Middle frontal gyrus (tissue), 1 donor: ENCODE measurements at regions not wholly inside any gene's neighbourhood (a gene's known extent, or its start where the extent isn't known, plus 50 kb on each side); places are given as distances from the start of the nearest gene placed in this dataset.
"Not testable (repeated sequence)": the region's sequence is repeated elsewhere in the genome, so short reads cannot be mapped to it uniquely, and the experiment has no call there.

Source experiments
- DNase-seq: peaks from one replicate; pipeline ENCODE4 v3.0.0-alpha.2; 2015; ENCODE audit warnings: low spot score; ENCODE audit errors: extremely low spot score

DNA sequence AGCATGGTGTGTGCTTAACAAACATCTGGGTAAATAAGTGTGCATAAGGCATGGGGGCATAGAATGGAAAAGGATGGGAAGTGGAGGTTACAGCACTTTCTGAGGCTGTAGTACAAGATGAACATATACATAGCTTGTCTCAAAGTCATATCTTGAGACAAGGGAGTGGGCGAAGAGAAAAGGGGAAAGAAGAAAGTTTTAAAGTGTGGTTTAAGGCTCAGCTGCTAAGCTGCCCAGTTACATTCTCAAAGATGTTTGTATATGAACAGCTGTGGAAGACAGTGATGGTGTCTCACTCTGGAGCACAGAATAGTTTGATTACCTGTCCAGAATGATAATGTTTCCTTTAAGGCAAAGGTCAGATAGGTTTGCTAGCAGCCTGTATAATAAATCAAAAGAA, 61.9 kb upstream of the LANCL2 start:
- DNase-seq = no peak

DNA sequence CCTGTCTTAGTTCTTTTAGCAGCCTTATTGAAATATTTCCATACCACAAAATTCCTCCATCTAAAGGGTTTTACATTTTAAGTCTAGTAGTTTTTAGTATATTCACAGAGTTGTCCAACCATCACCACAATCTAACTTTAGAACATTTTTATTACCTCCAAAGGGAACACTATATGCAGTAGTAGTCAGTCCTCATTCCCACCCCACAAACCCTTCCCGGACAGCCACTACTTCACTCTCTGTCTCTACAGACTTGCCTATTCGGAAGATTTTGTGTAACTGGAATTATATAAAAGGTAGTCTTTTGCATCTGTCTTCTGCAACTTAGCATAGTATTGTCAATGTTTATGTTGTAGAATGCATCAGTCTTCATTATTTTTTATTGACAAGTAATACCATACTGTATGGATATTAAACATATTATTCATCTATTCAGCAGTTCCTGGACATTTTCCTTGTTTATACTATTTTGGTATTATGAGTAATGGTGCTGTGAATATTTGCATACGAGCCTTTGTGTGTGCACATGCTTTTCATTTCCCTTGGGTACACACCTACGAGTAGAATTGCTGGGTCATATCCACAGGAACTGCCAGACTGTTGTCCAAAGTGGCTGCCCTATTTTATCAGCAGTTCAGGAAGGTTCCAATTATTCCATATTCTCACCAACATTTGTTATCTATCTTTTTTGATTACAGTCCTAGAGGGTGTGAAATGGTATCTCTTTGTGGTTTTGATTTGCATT, 60.9 kb upstream of the LANCL2 start:
- no peak for DNase-seq

DNA sequence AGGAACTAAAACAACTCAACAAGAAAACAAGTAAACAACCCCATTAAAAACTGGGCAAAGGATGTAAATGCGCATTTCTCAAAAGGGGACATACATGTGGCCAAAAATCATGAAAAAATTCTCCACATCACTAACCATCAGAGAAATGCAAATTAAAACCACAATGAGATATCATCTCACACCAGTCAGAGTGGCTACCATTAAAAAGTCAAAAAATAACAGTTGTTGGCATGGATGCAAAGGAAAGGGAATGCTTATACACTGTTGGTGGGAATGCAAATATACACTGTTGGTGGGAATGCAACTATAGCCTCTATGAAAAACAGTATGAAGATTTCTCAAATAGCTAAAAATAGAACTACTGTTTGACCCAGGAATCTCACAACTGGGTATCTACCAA, 60.0 kb upstream of the LANCL2 start:
- no peak for DNase-seq

DNA sequence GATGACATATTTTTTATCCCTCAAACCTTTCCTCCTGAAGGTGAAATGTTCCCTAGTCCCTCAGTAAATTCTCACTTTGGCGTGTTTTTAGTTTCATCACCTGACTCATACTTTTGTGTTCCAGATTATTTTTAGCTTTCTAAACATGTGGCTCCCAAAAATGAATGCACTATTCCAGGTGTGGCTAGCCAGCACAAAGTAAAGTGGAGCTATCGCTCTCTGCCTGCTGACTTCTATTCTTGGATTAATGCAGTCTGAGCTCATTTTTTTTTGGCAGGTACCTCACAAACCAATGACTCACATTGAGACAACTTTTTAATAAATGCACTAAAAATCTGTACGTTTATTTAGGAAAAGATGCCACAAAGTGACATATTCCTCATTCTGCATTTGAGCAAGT, 58.8 kb upstream of the LANCL2 start:
- DNase-seq = no peak

DNA sequence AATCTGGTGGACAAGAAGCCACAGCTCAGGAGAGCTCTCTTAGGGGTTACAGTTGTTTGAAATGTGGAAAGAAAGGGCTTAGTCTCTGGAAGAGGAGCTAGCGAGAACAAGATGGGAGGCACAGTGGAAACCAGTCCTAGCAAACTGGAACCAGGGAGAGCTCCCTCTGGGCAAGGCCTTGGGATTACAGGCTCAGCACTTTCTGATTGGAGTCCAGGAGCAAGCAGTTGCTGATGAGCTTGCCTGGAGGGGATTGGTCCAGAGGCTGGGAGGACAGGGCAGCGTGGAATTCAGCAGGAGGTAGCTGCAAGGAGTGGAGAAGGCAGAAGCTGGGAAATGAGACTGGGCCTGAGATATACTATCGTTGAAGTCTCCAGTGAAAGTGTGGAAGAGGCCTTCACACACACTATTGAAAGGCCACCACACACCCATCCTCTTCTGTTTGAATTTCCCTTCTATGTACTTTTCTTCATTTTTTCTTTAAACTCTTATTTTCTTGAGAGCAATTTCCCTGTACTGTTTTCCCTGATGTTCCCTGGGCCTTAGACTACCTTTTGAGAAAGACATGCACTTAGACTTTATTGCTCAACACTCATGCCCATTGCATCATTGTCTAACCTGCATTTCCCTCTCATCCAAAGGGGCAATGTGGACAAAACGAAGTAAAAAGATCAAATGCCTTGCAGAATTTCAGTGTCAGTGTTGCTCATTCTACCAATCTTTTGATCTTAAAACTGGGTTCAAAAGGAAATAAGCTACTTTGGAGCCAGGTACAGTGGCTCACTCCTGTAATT, 57.8 kb upstream of the LANCL2 start:
- no peak for DNase-seq

DNA sequence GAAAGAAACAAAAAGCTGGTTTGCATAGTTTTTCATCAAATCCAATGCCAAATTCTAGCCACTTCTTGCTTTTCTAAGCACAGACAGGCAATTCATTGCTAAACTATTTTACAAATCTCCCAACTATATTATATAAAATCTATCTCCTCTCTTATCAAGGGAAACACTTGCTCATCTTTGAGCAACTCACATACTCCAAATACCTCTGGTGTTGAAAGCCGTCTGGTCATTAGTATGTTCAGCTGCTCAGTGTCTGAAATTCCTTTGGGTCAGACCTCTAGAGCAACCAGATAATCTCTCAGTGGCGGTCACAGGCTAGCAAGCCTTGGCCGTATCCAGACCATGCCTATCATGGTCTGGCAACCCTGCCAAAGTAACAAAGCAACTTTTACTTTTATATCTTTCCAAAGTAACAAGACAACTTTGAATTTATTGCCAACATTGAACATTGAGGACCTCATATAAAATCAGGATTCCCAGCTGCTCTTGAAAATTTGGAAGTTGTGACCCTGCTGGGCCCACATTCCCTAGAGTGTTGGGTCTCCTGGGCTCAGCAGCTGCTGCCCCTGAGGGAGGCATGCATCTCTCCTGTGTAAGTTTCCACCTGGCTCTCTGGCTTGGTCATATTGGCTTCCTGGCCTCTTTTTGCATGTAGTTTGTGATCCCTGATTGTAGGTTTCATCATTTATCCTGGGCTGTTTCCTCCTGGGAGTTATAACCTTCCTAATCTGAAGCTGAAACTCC, 56.8 kb upstream of the LANCL2 start:
- no peak for DNase-seq

DNA sequence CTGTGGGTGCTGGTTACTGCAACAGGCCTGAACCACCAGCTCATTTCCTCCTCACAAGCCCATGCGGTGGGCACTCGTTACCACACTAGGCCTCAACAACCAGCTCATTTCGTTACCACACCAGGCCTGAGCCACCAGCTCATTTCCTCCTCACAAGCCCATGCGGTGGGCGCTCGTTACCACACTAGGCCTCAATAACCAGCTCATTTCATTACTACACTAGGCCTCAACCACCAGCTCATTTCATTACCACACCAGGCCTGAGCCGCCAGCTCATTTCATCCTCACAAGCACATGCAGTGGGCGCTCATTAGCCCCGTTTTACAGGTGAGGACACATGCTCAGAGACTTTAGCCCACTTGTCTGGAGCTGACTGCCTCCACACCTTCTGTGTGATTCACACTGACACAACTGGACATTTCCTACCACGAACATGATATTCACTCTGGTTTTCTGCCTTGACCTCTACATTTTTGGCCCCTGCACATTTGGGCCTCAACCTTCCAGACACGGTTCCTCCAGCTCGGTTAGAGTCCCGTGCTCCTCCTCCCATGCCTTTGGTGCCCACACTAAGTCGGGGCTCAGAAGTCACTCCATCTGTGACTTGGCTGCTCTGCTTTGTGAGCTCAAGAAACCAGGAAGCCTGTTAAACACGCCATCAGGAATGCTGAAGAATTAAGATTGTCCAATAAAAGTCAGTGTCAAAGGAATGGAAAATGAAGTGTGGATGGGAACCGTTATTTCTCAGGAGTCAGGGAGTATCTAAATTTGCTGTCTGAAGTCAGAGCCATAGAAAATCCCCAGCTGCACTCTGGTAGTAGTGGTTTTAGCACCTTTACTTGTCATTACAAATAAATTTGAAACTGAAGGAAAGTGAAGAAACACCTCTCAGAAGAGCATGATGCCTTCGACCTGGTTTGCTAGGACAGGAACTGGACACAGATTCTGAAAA, 55.8 kb upstream of the LANCL2 start:
- no peak for DNase-seq

DNA sequence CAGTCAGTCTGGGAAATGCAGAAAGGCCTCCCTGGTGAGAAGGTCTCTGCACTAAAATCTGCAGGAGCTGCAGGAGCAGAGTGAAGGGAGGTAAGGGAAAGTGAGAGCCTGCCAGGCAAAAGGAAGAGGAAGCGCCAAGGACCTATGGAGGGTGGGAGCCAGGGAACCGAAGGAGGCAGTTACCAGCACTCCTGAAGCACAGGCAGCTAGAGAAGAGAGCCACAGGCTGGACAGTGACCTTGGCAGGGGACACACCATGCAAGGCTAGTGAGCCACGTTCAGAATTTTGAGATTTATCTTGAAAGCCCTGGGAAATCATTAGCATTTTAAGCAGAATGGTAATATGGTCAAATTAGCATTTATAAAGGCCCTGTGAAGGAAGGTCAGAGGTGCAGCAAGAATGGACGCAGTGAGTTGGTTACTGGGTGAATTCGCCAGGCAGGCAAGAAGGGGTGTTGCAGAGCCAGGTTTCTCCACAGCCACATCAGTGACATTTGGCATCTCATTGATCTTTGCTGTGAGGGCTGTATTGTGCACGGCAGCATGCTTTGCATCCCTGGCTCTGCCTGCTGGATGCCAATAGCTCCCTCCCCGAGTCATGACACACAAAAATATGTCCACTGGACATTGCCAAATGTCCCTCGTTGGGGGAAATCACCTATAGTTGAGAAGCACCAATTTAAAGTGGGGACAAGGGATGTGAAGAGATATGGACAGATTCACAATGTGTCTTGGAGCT, 54.7 kb upstream of the LANCL2 start:
- DNase-seq = no peak

DNA sequence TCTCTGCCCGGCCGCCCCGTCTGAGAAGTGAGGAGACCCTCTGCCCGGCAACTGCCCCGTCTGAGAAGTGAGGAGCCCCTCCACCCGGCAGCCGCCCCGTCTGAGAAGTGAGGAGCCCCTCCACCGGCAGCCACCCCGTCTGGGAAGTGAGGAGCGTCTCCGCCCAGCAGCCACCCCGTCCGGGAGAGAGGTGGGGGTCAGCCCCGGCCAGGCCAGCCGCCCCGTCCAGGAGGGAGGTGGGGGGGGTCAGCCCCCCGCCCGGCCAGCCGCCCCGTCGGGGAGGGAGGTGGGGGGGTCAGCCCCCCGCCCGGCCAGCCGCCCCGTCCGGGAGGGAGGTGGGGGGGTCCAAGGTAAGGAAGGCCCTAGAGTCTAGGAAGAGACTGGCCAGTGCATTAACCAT, 53.2 kb upstream of the LANCL2 start:
- not testable (repeated sequence) for DNase-seq

DNA sequence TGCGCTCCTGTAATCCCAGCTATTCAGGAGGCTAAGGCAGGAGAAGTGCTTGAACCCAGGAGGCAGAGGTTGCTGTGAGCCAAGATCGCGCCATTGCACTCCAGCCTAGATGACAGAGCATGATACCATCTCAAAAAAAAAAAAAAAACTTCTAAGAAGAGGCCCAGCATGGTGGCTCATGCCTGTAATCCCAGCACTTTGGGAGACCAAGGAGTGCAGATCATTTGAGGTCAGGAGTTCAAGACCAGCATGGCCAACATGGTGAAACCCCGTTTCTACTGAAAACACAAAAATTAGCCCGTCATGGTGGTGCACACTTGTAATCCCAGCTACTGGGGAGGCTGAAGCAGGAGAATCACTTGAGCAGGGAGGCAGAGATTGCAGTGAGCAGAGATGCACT, 51.5 kb upstream of the LANCL2 start:
- DNase-seq = not testable (repeated sequence)

DNA sequence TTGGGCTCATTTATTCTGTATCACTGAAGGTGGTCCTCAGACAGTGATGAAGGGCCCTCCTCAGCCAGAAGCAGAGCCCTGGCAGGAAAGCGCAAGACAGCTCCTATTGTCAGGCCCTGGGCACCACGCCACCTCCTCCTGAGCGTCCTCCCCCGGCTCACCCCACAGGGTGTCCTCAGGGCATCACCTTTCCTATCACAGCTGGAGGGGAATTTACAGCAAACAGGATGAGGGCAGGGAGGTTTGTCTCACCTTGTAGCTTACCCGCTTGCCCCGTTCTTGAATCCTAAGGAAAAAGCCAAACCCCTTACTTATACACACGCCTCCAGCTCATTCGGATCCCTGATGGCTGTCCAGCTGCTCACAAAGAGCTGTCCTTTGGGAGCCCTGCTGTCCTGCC, 50.2 kb upstream of the LANCL2 start:
- no peak for DNase-seq
